SK-N-SH (cell line): ENCODE measurements at regions not wholly inside any gene's neighbourhood (a gene's known extent, or its start where the extent isn't known, plus 50 kb on each side); places are given as distances from the start of the nearest gene placed in this dataset.

Source experiments
- CTCF ChIA-PET: fragments of 300-600, 350-600 bp; formaldehyde crosslinking; extraction: SDS; loops from one replicate; lab custom pipeline; 2021; lab: Yijun Ruan, JAX
- POLR2A ChIA-PET: fragments of 350-600 bp; sonication (Branson Sonifier 250); formaldehyde crosslinking; extraction: SDS; loops from one replicate; lab custom pipeline; 2020; ENCODE audit warnings: antibody characterized with exemption, inconsistent platforms; lab: Yijun Ruan, JAX
- DNase-seq: peaks from one replicate; pipeline ENCODE4 v3.0.0; 2012
- H2AFZ ChIP-seq: fragments of 200-600 bp; sonication (generic); 2 replicates; pipeline ENCODE4 v1.8.1; 2016; ENCODE audit warnings: antibody characterized with exemption, mild to moderate bottlenecking, low read depth
- H3F3A ChIP-seq: fragments of 200-600 bp; sonication (generic); replicated peaks from 2 replicates; pipeline ENCODE3; 2016; ENCODE audit warnings: antibody characterized with exemption, mild to moderate bottlenecking; ENCODE audit not compliant: insufficient read depth
- H3K27ac ChIP-seq, 2 experiments: fragments of 200-500 bp in 1 of 2; fragments of 200-600 bp in 1 of 2; sonication (Bioruptor generic) in 1 of 2; sonication (generic), shearing (Covaris generic) in 1 of 2; 2 replicates each; pipeline versions ENCODE4 v1.5.1 to v1.6.1; 2014 to 2016; ENCODE audit warnings: low read depth in 2 of 2, inconsistent platforms in 1 of 2, low read length in 1 of 2, mild to moderate bottlenecking in 1 of 2, mixed read lengths in 1 of 2
- H3K27me3 ChIP-seq: fragments of 200-600 bp; sonication (generic), shearing (Covaris generic); 2 replicates; pipeline ENCODE4 v1.6.1; 2016; ENCODE audit warnings: mixed run types; ENCODE audit not compliant: insufficient read depth
- H3K36me3 ChIP-seq, 2 experiments: fragments of 200-500 bp in 1 of 2; fragments of 200-600 bp in 1 of 2; sonication (Bioruptor generic) in 1 of 2; sonication (generic) in 1 of 2; replicated peaks in 1 of 2; 2 replicates each; pipeline versions ENCODE3 to v1.5.1; 2014 to 2016; ENCODE audit warnings: low read length in 1 of 2, mild to moderate bottlenecking in 1 of 2; ENCODE audit not compliant: insufficient read depth in 2 of 2, control insufficient read depth in 1 of 2
- H3K4me1 ChIP-seq, 2 experiments: fragments of 200-500 bp in 1 of 2; fragments of 200-600 bp in 1 of 2; sonication (Bioruptor generic) in 1 of 2; sonication (generic), shearing (Covaris generic) in 1 of 2; 2 replicates each; pipeline versions ENCODE4 v1.5.1 to v1.6.1; 2014 to 2016; ENCODE audit warnings: low read depth in 1 of 2, low read length in 1 of 2, mixed run types in 1 of 2; ENCODE audit not compliant: insufficient read depth in 2 of 2, control insufficient read depth in 1 of 2
- H3K4me2 ChIP-seq: fragments of 200-600 bp; sonication (generic), shearing (Covaris generic); 2 replicates; pipeline ENCODE4 v1.6.1; 2017; ENCODE audit warnings: mixed run types
- H3K4me3 ChIP-seq, 2 experiments: fragments of 200-500 bp in 1 of 2; fragments of 200-600 bp in 1 of 2; sonication (Bioruptor generic) in 1 of 2; sonication (generic), shearing (Covaris generic) in 1 of 2; 2 replicates each; pipeline versions ENCODE4 v1.5.1 to v1.8.1; 2014 to 2016; ENCODE audit warnings: low read depth in 2 of 2, inconsistent platforms in 1 of 2, low read length in 1 of 2, mild to moderate bottlenecking in 1 of 2, mixed read lengths in 1 of 2, moderate library complexity in 1 of 2
- H3K79me2 ChIP-seq: fragments of 200-600 bp; sonication (generic); 2 replicates; pipeline ENCODE4 v1.8.1; 2017; ENCODE audit warnings: mild to moderate bottlenecking; ENCODE audit not compliant: insufficient read depth
- H3K9ac ChIP-seq: fragments of 200-600 bp; sonication (generic); 2 replicates; pipeline ENCODE4 v1.6.1; 2017; ENCODE audit warnings: mixed run types
- H3K9me2 ChIP-seq: fragments of 200-600 bp; sonication (generic); 2 replicates; pipeline ENCODE4 v1.6.1; 2017; ENCODE audit warnings: mixed run types
- H3K9me3 ChIP-seq: fragments of 200-600 bp; sonication (generic); 2 replicates; pipeline ENCODE4 v1.6.1; 2017; ENCODE audit warnings: mixed run types, mild to moderate bottlenecking, moderate library complexity
- H4K20me1 ChIP-seq: fragments of 200-600 bp; sonication (generic); 2 replicates; pipeline ENCODE4 v1.6.1; 2017; ENCODE audit warnings: mild to moderate bottlenecking, mixed run types; ENCODE audit not compliant: insufficient read depth
- CHD2 ChIP-seq: fragments of 150-350 bp; IDR thresholded peaks from 2 replicates; pipeline ENCODE4 v1.6.1; 2018; ENCODE audit warnings: low read length; ENCODE audit not compliant: partially characterized antibody
- EP300 ChIP-seq, 2 experiments: IDR thresholded peaks; 2 replicates each; pipeline versions ENCODE4 v1.4.0 to v1.6.1; 2012; ENCODE audit warnings: borderline replicate concordance in 1 of 2, low read depth in 1 of 2, low read length in 1 of 2
- FOXJ3 ChIP-seq: sonication (generic); formaldehyde crosslinking; IDR thresholded peaks from 2 replicates; pipeline ENCODE4 v1.5.1; 2020; ENCODE audit warnings: mild to moderate bottlenecking, missing genetic modification reagents
- GATA2 ChIP-seq: sonication (generic); formaldehyde crosslinking; IDR thresholded peaks from 2 replicates; pipeline ENCODE4 v1.5.0; 2020; ENCODE audit warnings: mild to moderate bottlenecking, missing genetic modification reagents
- MEF2A ChIP-seq: IDR thresholded peaks from 2 replicates; pipeline ENCODE4 v1.4.0; 2012; ENCODE audit warnings: low read depth, borderline replicate concordance
- MXI1 ChIP-seq: IDR thresholded peaks from 2 replicates; pipeline ENCODE4 v1.6.1; 2012; ENCODE audit warnings: mild to moderate bottlenecking, low read depth, low read length, improper control_type of control experiment
- RAD21 ChIP-seq: IDR thresholded peaks from 2 replicates; pipeline ENCODE4 v1.6.1; 2012; ENCODE audit warnings: mild to moderate bottlenecking, low read length
- RCOR1 ChIP-seq: fragments of 150-350 bp; IDR thresholded peaks from 2 replicates; pipeline ENCODE4 v1.6.1; 2017; ENCODE audit warnings: antibody characterized with exemption, low read length
- RFX5 ChIP-seq: IDR thresholded peaks from 2 replicates; pipeline ENCODE4 v1.6.1; 2012; ENCODE audit warnings: mild to moderate bottlenecking, improper control_type of control experiment, low read length
- RXRA ChIP-seq: IDR thresholded peaks from 2 replicates; pipeline ENCODE4 v1.4.0; 2012; ENCODE audit warnings: low read depth, mild to moderate bottlenecking, borderline replicate concordance
- SMC3 ChIP-seq: IDR thresholded peaks from 2 replicates; pipeline ENCODE4 v1.6.1; 2012; ENCODE audit warnings: low read depth, low read length, improper control_type of control experiment
- TCF12 ChIP-seq: IDR thresholded peaks from 2 replicates; pipeline ENCODE4 v1.4.0; 2012
- TEAD4 ChIP-seq: IDR thresholded peaks from 2 replicates; pipeline ENCODE4 v1.4.0; 2012; ENCODE audit warnings: mild to moderate bottlenecking, borderline replicate concordance; ENCODE audit not compliant: insufficient read depth
- WGBS: methylation state at CpG from one replicate; pipeline ENCODE4 v1.1.6; 2017; ENCODE audit warnings: low lambda C conversion rate; 5-methylcytosine and 5-hydroxymethylcytosine counted together
- TF ChIP-seq, protein P1 (sequence below): fragments of 200-600 bp; sonication (generic); IDR thresholded peaks from 2 replicates; pipeline ENCODE4 v1.6.1; 2017; ENCODE audit warnings: antibody characterized with exemption, mild to moderate bottlenecking, moderate library complexity
- TF ChIP-seq, protein P2 (sequence below): IDR thresholded peaks from 2 replicates; pipeline ENCODE4; 2012

DNA sequence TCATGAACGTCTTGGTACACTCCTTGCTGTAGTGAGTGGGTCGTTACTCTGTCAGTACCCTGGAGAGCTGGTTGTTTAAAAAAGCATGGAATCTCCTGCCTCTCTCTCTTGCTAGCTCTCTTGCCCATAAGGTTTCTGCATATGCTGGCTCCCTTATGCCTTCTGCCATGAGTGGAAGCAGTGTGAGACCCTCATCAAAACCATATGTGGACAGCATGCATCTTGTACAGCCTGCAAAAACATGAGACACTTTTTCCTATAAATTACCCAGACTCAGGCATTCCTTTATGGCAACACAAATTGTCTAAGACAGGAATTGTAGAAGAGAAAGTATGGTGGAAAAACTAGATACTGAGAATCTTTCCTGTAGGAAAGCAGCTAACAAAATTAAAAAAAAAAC is 516.3 kb downstream of the SLITRK6 start:
- no peaks in the 10 kb centered on the region for H3K27me3 ChIP-seq
- H3K4me1 ChIP-seq = peaks cover 15 to 18% of the 10 kb centered on the region in 2 experiments; a peak in 3 of 4 replicates
- WGBS = 81% methylated on average over 2 of the region's 2 CpGs
- H3F3A ChIP-seq = peaks cover 12% of the 10 kb centered on the region
- peak overlapping the region in 1 of 2 experiments; percentile 64; a peak in 2 of 4 replicates for H3K27ac ChIP-seq
- no peaks in the 10 kb centered on the region for H3K79me2 ChIP-seq
- no peak for TF ChIP-seq MEF2A
- TF ChIP-seq TCF12 = peak; percentile 26; the same call in 1 of the 2 replicates
- no peaks in the 10 kb centered on the region for H3K9me2 ChIP-seq
- no peaks in the 10 kb centered on the region for H4K20me1 ChIP-seq
- no peak overlapping the region for H3K9ac ChIP-seq
- DNase-seq = no peak
- POLR2A ChIA-PET = no interaction called here
- no peak overlapping the region for H3K4me3 ChIP-seq
- CTCF ChIA-PET = interaction anchor here (1.2 kb wide), 1 partner anchor 438 kb away, joined by 3 read pairs; no protein-coding TSS in a partner anchor
- H3K4me2 ChIP-seq = 0 out of 2 replicates have a peak overlapping the region, but pooled peaks have one; percentile 11
- no peaks in the 10 kb centered on the region for H3K9me3 ChIP-seq
- peak overlapping the region; percentile 26; the same call in 1 of the 2 replicates for H2AFZ ChIP-seq
- no peaks in the 10 kb centered on the region for H3K36me3 ChIP-seq

DNA sequence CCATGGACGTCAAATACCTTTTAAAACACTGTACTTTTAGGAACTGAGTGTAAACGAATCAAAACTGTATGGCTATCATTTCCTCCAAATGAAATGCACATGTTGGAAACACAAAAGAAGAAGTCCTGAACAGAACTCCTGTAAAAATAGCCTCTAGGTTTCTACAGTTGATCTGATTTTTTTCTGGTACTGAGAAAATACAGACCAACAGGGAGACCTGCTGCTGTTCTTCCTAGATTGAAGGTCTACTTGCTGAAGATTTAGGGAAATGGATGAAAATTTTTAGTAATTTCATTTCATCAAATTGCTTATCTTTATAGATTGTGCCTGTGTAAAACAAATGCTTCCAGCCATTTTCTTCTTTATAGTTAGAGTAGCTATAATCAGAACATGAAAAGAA is 520.4 kb downstream of the SLITRK6 start:
- peak; percentile 68 for DNase-seq
- H3K79me2 ChIP-seq = no peaks in the 10 kb centered on the region
- no peak overlapping the region for H3K4me3 ChIP-seq
- no peaks in the 10 kb centered on the region for H4K20me1 ChIP-seq
- no peaks in the 10 kb centered on the region for H3K27me3 ChIP-seq
- H3K27ac ChIP-seq = peak overlapping the region; percentile 46 to 96; a peak in 3 of 4 replicates
- 19% methylated on average over 2 of the region's 2 CpGs for WGBS
- CTCF ChIA-PET = no interaction called here
- H3K4me2 ChIP-seq = no peak overlapping the region
- H2AFZ ChIP-seq = peak overlapping the region; percentile 66
- peaks cover 20% of the 10 kb centered on the region in 2 experiments; a peak in 3 of 4 replicates for H3K4me1 ChIP-seq
- H3F3A ChIP-seq = peaks cover 18% of the 10 kb centered on the region
- POLR2A ChIA-PET = no interaction called here
- TF ChIP-seq RCOR1 (peak; percentile 93), EP300 (IDR thresholded peaks at IDR 0.05; ENCODE audit: borderline replicate concordance in 1 of 2, low read depth in 1 of 2, low read length in 1 of 2) (peak; percentile 38 to 99; a peak in 3 of 4 replicates), RFX5 (peak; percentile 30; the same call in 1 of the 2 replicates), FOXJ3 (CRISPR knock-in tag) (peak; percentile 82), RXRA (no peak), GATA2 (CRISPR knock-in tag) (peak; percentile 87), RAD21 (peak; percentile 51; the same call in 1 of the 2 replicates), SMC3 (no peak), TEAD4 (0 out of 2 replicates have a peak, but pooled peaks have one; percentile 33), CHD2 (peak; percentile 68), TCF12 (peak; percentile 78), MXI1 (peak; percentile 65; the same call in 1 of the 2 replicates)
- TF ChIP-seq, protein P1, sequence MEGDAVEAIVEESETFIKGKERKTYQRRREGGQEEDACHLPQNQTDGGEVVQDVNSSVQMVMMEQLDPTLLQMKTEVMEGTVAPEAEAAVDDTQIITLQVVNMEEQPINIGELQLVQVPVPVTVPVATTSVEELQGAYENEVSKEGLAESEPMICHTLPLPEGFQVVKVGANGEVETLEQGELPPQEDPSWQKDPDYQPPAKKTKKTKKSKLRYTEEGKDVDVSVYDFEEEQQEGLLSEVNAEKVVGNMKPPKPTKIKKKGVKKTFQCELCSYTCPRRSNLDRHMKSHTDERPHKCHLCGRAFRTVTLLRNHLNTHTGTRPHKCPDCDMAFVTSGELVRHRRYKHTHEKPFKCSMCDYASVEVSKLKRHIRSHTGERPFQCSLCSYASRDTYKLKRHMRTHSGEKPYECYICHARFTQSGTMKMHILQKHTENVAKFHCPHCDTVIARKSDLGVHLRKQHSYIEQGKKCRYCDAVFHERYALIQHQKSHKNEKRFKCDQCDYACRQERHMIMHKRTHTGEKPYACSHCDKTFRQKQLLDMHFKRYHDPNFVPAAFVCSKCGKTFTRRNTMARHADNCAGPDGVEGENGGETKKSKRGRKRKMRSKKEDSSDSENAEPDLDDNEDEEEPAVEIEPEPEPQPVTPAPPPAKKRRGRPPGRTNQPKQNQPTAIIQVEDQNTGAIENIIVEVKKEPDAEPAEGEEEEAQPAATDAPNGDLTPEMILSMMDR = no peak
- TF ChIP-seq, protein P2, sequence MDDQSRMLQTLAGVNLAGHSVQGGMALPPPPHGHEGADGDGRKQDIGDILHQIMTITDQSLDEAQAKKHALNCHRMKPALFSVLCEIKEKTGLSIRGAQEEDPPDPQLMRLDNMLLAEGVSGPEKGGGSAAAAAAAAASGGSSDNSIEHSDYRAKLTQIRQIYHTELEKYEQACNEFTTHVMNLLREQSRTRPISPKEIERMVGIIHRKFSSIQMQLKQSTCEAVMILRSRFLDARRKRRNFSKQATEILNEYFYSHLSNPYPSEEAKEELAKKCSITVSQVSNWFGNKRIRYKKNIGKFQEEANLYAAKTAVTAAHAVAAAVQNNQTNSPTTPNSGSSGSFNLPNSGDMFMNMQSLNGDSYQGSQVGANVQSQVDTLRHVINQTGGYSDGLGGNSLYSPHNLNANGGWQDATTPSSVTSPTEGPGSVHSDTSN = 0 out of 2 replicates have a peak, but pooled peaks have one; percentile 6
- no peaks in the 10 kb centered on the region for H3K9me2 ChIP-seq
- no peaks in the 10 kb centered on the region for H3K9me3 ChIP-seq
- H3K9ac ChIP-seq = no peak overlapping the region
- no peaks in the 10 kb centered on the region for H3K36me3 ChIP-seq
